NCI-H2171 treated with DMSO at 0.1 percent for 48 hours (cell line): ENCODE measurements at regions not wholly inside any gene's neighbourhood (a gene's known extent, or its start where the extent isn't known, plus 50 kb on each side); places are given as distances from the start of the nearest gene placed in this dataset.

Experiments used
- DNase-seq: peaks from one replicate; lab custom pipeline; 2025; lab: John Stamatoyannopoulos, UW

DNA sequence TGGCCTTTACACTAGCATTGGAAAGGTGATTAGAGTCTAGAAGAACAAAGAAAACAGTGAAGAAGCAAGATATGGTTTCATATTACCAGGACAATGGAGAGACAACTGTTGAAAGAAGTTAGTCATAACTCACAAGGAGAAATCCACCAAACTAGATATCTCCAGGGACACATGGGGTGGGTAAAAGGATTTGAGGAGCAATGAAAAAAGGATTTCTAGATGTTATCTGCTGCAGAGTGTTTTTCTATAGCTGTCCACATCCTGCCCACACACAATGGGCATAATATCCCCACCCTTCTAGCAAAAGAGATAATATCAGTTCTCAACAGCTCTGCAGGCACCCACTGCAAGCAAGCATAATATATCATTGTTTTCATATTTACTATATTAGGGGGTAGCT is 303.1 kb downstream of the HAO1 start:
- no peak for DNase-seq

DNA sequence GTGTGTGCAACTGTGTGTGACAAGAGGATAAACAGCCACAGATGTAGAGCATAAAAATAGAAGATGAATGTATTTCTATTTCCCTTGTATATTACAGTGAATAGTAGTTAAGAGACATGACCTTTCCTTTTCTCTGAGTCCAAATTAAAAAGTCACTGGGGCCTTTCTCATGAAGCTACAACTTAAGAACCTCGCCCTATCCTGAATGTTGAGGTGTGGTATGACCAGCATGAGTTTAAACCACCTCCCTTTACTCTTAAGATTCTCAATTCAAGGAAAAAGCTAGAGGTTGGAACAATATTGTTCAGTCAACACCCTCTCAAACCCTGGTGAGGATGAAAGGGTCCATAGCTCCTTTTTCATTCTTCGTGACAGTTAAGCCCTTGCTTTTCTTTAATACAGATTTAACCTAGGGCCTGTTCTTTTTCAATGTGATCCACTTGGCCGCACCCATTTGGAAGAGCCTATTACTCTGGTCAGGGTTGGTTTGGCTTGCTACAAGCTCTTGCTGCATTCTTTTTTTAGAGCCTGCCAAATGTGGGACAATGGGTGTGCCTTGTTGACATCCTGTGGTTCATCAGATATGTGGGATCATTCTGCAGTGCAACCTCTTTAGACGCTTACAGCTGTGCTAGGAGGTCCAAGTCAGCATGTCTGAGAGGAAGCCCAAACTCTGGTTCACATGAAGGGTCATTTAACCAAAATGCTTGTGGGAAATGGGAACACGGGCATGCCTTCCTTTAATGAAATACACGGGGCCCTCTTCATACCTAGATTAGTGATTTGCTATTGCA is 290.0 kb downstream of the HAO1 start:
- DNase-seq, result no peak

DNA sequence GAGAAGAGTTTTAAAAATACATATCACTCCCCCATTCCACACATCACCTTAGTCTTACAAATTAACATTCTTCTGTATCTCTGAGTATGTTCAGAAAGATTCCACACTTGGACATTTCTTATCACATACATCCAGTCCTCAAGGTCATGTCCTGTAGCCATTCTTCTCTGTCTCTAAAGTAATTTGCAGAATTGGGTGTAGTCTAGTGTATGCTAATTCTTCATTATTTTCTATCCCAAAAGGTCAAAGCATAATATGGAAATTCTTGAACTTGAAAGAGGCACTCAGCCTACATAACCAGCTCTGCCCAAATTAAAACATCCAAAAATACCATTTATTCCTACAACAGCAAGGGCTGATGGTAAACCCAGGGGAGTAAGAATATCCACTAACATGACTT is 286.0 kb downstream of the HAO1 start:
- no peak for DNase-seq

DNA sequence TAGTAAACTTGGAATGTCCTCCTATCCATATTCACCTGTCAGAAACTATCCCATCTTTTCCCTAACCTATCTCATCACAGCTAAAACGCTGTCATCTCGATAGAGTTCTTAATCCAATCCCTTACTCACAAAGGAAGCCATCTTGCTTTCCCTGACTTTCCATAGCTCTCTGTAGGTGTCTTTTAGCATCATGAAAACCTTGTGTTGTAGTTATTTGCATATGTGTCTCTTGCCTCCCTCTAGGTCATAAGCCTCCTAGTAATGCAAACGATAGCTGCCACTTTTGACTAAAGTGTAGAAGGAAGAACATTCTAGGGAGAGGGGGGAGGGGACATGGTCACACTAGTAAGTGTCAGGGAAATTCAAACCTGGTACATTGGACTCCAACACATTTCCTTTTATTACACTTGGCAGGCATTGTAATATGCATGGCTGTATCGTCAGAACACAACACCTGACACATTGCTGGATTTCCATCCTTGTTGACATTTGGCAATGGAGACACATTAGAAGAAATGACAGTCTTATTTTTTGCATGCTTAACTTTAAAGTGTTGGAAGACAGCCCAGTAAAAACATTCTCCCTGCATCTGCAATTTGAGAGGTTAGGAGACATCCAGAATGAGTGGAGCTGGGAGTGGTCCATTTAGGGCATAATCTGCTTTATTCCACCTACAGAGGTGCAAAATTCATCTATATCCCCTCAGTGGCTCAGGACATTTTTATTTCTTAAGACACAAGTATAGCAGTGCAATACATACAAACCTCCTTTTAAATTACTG is 283.4 kb downstream of the HAO1 start:
- DNase-seq, result no peak

DNA sequence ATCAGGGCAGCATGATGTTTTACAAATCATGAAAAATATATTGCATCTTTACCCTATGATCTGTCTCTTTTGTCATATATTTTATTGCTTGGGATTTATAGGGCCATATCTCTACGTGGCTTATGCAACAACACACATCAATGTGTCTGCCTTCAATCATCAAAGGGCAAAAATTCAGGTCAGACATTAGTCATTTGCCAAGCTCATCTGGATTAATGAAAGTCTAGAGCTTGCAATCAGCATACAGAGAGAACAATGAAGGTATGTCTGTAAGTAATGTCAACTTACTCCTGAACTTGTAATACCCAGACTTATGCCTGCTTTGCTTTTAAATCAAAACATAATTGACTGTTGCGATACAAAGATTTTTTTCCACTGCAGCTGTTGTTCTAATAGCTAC is 282.7 kb downstream of the HAO1 start:
- no peak for DNase-seq

DNA sequence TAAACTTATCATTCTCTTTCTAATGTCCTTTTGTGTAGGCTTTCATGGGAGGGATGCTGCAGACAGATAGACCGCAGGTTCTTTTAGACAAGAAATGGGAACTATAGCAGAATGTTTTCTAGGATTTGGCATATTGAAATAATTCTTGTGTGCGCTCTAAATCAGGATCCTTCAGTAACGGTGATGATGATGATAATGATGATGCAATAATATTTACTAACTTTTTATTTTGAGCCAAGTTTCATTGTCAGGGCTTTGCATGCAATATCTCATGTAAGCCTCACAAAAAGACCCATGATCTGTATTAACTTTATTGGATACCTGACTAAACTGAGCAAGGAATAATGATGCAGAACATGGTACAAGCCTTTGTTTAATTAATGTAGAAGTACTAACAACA is 280.1 kb downstream of the HAO1 start:
- DNase-seq, result no peak

DNA sequence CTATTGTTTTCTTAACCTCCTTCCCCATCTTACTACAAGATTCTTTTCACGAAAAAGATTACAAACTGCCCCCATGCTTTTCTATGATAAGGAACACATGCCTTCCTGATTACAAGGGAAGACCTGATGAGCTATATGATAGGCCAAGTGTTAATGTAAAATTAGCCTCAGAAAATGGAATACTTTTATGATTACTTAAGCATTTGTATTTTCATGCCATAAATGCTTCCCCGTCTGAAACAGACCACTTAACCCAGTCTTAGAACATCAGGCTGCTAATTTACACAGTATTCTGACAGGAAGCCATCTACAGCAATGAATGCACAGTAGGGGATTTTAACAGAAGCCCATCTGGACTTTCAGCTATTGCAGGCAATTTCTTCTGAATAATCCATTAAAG is 274.9 kb downstream of the HAO1 start:
- DNase-seq, result no peak

DNA sequence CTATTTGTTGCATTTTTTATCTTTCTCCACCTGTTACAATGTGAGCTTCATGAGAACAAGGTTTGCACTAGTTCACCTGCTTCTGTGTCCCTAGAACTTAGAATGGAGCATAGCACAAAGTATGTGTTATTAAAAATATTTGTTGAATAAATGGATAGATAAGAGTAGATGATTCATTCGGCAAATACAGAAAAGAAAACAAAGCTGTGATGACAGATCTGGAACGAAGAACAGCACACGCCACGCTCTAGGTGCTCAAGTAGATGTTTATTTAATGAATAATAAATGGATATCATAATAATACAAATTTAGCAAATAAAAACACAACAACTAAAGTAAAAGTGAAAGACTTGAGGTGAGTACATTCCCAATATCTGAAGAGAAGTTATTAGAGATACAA is 273.1 kb downstream of the HAO1 start:
- DNase-seq, result no peak

DNA sequence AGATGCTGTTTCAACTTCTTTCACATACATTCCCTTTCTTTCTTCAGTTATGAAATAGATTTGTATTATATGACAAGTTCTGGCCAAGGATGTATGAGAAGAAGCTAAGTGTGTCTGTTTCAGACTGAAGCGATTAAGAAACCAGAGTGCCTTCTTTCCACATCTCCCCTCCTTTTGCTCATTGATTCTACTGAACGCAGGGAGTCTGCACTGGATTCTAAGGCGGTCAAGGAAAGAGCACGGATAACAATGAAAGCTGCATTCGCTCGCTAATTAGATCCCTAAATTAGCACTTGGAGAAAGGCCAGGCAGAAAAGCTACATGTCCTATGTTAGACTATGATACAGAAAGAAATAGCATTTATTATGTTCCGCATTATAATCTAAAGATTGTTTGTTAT is 267.7 kb downstream of the HAO1 start:
- DNase-seq, result no peak

DNA sequence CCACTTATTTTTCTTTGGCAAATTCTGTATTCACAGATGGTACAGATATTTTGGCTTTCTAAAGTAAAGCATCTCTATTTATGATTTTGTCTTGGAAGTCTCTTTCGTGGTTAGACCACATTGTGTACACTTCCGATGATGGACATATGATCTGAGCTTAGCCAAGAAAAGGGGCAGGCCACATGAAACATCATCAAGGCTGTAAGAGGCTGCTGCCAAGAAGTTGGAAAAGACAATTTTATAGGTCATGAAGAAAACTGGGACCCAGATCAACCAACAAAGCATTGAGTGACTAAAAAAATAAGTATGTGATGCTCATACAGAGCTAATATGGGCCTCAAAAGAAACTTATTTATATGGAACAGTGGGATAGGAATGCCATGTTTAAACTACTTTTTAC is 266.4 kb downstream of the HAO1 start:
- DNase-seq, result no peak

DNA sequence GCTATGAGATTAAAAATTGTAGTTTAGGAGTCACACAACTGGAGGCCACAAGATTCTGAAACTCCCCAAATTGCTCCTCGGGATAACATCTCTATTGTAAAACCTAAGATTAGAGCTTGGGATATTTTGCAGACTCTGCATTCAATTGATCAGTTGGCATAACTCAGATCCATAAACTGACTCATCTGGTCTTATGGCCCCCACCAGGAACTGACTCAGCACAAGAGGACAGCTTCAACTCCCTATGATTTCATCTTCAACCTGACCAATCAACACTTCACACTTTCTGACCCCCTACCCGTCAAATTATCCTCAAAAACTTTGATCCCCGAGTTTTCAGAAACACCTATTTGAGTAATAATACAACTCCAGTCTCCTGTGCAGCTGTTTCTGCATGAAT is 257.3 kb downstream of the HAO1 start:
- no peak for DNase-seq

DNA sequence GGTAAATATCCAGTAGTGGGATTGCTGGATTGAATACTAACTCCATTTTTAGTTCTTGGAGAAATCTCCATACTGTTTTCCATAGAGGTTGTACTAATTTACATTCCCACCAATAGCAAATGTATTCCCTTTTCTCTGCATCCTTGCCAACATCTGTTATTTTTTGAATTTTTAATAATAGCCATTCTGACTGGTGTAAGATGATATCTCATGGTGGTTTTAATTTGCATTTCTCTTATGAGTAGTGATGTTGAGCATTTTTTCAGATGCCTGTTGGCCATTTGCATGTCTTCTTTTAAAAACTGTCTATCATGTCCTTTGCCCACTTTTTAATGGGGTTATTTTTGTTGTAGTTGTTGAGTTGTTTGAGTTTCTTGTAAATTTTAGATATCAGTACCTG is 253.2 kb downstream of the HAO1 start:
- DNase-seq, result no peak

DNA sequence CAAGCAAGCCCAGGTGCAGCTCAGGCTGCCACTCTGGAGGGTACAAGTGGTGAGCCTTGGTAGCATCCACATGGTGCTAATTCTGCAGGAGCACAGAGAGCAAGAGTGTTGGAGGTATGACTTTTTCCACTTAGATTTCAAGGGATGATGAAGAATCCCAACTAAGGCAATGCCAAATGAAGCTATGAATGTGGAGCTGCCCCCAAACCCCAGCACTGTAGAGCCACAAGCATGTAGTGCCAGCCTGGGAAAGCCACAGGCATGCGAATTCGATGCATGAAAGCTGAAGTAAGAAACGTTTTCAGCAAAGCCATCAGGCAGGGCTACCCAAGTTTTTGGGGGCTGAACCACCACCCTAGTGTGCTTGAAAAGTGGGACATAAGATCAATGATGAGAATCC is 251.1 kb downstream of the HAO1 start:
- no peak for DNase-seq

DNA sequence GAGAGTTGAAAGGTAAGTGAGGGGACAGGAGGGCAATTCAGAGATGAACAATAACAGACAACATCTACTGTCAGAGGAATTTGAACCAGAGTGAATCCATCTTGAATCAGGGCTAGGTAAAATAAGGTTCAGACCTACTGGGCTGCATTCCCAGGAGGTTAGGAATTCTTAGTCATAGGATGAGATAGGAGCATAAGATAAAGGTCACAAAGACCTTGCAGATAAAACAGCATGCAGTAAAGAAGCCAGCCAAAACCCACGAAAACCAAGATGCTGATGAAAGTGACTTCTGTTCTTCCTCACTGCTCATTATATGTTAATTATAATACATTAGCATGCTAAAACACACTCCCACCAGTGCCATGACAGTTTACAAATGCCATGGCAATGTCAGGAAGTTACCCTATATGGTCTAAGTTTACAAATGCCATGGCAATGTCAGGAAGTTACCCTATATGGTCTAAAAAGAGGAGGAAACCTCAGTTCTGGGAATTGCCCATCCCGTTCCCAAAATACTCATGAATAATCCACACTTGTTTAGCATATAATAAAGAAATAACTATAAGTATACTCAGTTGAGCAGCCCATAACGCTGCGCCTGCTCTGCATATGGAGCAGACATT is 248.5 kb downstream of the HAO1 start:
- no peak for DNase-seq

DNA sequence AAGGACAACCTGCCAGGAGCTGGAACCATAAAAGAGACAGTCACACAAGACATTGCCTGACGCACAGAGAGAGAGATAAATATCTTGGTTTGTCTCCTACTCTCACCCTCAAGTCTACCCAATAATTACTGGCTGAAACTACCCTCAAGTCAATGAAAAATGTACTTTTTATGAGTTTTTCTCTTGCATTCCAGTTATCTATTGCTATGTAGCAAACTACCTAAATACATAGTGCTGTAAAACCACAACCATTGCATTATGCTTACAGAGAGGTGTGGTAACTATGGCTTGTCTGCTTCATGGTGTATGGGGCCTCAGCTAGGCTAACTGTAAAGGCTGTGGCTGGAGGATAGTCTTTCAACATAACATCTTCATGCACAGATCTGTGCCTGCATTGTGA is 247.8 kb downstream of the HAO1 start:
- DNase-seq, result no peak

DNA sequence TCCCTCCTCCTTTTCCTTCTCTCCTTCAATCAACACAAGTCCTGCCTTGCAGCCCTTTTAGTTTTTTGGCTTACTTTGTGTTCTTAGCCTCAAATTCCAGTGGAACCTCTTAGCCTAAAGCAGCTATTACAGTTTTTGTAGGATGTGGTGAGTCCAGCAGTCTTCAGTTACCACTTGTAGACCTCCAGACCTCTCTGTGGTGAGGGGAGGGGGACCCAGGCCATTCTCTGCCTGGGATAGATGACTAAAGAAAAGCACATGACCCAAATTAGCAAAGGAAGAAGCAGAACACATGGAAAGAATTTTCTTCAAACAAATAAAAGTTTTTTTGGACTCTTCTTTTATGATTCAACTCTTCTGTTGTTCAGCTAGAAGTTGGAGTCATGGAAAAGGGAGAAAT is 246.5 kb downstream of the HAO1 start:
- no peak for DNase-seq

DNA sequence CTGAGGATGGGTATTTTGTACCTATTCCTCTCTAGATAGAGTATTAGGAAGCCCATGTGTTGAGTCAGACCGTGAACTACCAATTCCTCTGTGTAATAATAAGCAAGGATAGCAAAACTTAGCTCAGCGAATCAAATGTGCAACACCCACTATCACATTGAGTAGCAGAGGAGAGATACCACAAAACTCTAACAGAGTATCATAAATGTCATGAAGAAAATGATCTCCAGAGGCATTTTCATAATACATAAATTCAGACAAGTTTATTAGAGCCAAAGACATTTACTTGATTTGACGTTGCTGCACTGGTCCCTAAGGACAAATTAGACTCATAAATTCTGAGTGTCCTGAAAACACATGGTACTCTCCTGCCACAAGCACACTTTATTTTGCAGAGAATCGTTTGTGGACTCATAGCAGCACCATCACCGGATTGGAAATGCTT is 245.2 kb downstream of the HAO1 start:
- no peak for DNase-seq

DNA sequence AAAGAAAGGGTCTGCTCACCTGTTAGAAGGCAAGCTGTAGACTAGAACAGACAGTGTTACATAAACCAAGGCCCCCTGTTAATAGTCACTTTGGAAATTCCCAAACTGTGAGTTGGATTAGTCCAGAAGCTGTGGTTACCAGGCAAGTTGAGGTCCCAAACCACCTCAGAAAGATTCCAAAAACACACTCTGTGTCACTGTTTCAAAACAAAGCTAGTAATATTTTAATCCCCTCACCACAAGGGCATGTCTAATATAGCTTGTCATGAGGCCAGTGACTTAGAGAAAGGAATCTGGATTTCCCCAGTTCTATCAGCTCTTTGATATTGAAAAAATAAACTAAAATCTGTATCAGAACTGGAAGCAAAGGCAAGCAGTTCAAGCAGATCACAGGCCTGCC is 244.6 kb downstream of the HAO1 start:
- no peak for DNase-seq

DNA sequence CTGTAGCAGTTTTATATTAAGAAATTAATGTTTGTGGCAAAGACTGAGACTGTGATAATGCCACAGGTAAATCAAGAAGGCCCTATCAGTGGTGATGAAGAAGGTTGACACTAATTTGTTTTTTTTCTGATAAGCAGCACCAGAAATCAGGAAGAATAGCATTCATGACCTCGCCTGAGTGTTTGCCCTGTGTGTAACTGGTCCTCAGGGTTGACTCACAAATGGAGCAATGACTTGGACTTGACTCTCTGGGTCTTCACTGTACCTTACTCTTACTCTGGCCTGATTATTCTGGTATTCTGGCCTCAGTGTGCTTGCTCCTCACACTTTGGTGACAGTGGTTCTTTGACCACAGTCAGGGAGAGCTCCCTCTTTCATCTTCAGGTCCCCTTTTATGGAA is 243.9 kb downstream of the HAO1 start:
- DNase-seq, result no peak

DNA sequence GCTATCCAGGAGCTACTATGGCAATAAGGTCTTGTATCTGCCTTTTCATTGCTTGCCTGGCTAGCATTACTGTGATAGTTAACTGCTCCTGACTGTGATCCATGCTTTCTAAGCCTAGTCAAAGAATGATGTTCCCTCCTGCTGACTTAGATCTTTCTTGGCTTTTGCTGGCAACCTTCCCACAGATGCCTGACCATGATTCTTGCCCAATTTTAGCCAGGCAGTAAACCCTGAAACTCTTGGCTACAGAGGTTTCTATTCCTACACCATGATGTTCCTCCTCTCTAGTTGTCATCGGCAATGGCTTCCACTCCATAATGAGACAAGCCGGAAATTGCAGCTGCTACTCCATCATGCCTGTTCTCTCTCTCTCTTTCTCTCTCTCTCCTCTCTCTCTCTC is 238.1 kb downstream of the HAO1 start:
- DNase-seq, result no peak

DNA sequence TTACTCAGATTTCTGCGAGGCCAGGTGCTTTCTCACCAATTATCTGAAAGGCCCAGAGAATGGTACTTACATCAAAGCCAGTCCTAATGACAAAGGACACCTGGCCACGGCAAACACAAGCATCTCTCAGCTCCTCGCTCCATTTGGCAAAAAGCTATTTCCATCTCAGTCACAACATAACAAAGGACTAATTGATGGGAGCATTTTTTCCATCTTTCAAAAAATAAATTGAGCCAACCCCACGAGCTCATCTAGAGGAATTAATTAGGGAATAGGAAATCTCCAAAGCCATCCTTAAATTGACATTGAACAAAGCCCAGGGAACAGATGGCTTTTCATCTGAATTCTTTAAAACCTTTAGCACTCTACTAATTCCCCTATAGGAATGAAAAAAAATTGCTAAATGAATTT is 236.7 kb downstream of the HAO1 start:
- DNase-seq, result peak; percentile 16

DNA sequence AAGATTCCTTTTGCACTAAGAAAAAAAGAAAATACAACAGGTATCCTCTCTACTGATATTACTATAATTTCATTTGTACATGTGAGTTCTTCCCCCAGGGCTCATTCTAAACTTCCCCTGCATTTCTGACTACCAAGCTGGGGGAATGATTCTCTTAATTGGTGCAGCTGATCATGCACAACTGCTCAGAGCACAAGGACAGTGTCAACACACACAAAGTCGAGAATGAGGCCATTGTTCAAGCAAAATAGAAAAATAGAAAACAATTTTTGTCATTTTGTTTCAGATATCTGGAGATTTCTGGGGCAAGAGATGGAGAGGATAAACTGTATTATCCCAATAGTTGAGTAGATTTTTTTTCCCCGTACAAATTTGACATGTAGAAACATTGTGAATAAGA is 236.3 kb downstream of the HAO1 start:
- no peak for DNase-seq

DNA sequence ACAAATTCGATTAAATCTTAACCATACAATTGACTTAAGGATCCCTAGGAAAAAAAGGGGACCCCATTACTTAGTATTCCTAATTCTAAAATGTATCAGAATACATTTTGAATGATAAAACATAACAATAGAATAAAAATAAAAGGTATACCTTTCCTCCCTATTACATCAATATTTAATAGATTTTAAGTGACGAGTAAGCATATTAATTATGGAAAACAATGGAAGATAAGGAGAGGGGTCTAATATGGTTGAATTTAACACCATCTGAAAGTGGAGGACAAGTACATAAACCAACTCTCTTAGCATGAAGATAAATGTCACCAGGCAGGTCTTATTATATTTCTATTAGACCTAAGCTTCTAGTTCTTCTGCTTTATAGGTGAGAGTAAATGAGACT is 232.1 kb downstream of the HAO1 start:
- DNase-seq, result no peak
